NCI-H128 (cell line): ENCODE measurements at regions not wholly inside any gene's neighbourhood (a gene's known extent, or its start where the extent isn't known, plus 50 kb on each side); places are given as distances from the start of the nearest gene placed in this dataset.

Source experiments
- DNase-seq: peaks from one replicate; lab custom pipeline; 2025; ENCODE audit not compliant: unreplicated experiment; lab: John Stamatoyannopoulos, UW

- no peak for DNase-seq
These were observed 237.9 kb downstream of the HDGFL1 start for GRCh38 chr6:22807261-22807660.

GRCh38 chr6:22807818-22808217 lies 238.5 kb downstream of the HDGFL1 start:
- DNase-seq, result no peak

- DNase-seq, result no peak
These were observed 239.1 kb downstream of the HDGFL1 start for GRCh38 chr6:22808466-22808865.

- DNase-seq, result no peak
These were observed 240.0 kb downstream of the HDGFL1 start for GRCh38 chr6:22809370-22809769.

GRCh38 chr6:22819209-22819608 lies 249.8 kb downstream of the HDGFL1 start:
- DNase-seq, result no peak

GRCh38 chr6:22821664-22822320 lies 252.4 kb downstream of the HDGFL1 start:
- no peak for DNase-seq

GRCh38 chr6:22825210-22825609 lies 255.8 kb downstream of the HDGFL1 start:
- no peak for DNase-seq

- no peak for DNase-seq
These were observed 257.6 kb downstream of the HDGFL1 start for GRCh38 chr6:22826961-22827360.

- no peak for DNase-seq
These were observed 258.4 kb downstream of the HDGFL1 start for GRCh38 chr6:22827760-22828159.

- no peak for DNase-seq
These were observed 259.1 kb downstream of the HDGFL1 start for GRCh38 chr6:22828179-22829062.

- no peak for DNase-seq
These were observed 259.7 kb downstream of the HDGFL1 start for GRCh38 chr6:22829070-22829469.

GRCh38 chr6:22830463-22830862 lies 261.1 kb downstream of the HDGFL1 start:
- no peak for DNase-seq

- no peak for DNase-seq
These were observed 263.8 kb downstream of the HDGFL1 start for GRCh38 chr6:22833191-22833590.

GRCh38 chr6:22838345-22838744 lies 269.0 kb downstream of the HDGFL1 start:
- DNase-seq, result no peak

GRCh38 chr6:22845467-22845866 lies 276.1 kb downstream of the HDGFL1 start:
- DNase-seq, result no peak

- no peak for DNase-seq
These were observed 278.8 kb downstream of the HDGFL1 start for GRCh38 chr6:22848121-22848520.

- no peak for DNase-seq
These were observed 280.6 kb downstream of the HDGFL1 start for GRCh38 chr6:22849921-22850320.

GRCh38 chr6:22852101-22852500 lies 282.7 kb downstream of the HDGFL1 start:
- DNase-seq, result no peak

GRCh38 chr6:22873513-22874136 lies 304.3 kb downstream of the HDGFL1 start:
- no peak for DNase-seq

GRCh38 chr6:22875845-22876244 lies 306.5 kb downstream of the HDGFL1 start:
- DNase-seq, result no peak

- no peak for DNase-seq
These were observed 308.9 kb downstream of the HDGFL1 start for GRCh38 chr6:22878324-22878701.

- no peak for DNase-seq
These were observed 309.3 kb downstream of the HDGFL1 start for GRCh38 chr6:22878706-22879105.
